ENCODE measurements at regions not wholly inside any gene's neighbourhood (a gene's known extent, or its start where the extent isn't known, plus 50 kb on each side); places are given as distances from the start of the nearest gene placed in this dataset.

- no peak overlapping the region for H3K4me3 Mint-ChIP-seq
- peaks cover 4 to 7% of the 10 kb centered on the region in 2 donors for H3K36me3 Mint-ChIP-seq
- ATAC-seq (ENCODE audit: low read depth in 2 of 2): no peak
- peaks cover 0 to 8% (median 5%) of the 10 kb centered on the region in 7 donors for H3K9me3 Mint-ChIP-seq
- no peaks in the 10 kb centered on the region for H3K27me3 Mint-ChIP-seq
- H3K27ac Mint-ChIP-seq: peak overlapping the region in 1 of 6 donors; percentile 23
- H3K4me1 Mint-ChIP-seq: peaks cover 7 to 11% (median 10%) of the 10 kb centered on the region in 3 donors
- no peak for DNase-seq
Measured at GRCh38 chr3:187831125-187832051, 86.1 kb upstream of the BCL6 start.

GRCh38 chr3:187832202-187832601 is 86.9 kb upstream of the BCL6 start:
- ATAC-seq (ENCODE audit: low read depth in 2 of 2) (no peak), DNase-seq (no peak)

GRCh38 chr3:187833375-187833774 is 88.1 kb upstream of the BCL6 start:
- no peak overlapping the region for H3K27ac Mint-ChIP-seq
- DNase-seq (no peak), ATAC-seq (ENCODE audit: low read depth in 2 of 2) (no peak)
- peak overlapping the region in 1 of 8 donors; percentile 43 for H3K4me3 Mint-ChIP-seq
- H3K9me3 Mint-ChIP-seq: peaks cover 0 to 8% (median 5%) of the 10 kb centered on the region in 7 donors
- H3K27me3 Mint-ChIP-seq: no peaks in the 10 kb centered on the region
- H3K36me3 Mint-ChIP-seq: peaks cover 0 to 7% of the 10 kb centered on the region in 2 donors
- H3K4me1 Mint-ChIP-seq: peaks cover 7 to 9% (median 8%) of the 10 kb centered on the region in 3 donors

More at GRCh38 chr3:187832202-187832601, 86.9 kb upstream of the BCL6 start:
- Mint-ChIP-seq H3K4me1 (peaks cover 7 to 11% (median 10%) of the 10 kb centered on the region in 3 donors), H3K9me3 (peaks cover 0 to 8% (median 5%) of the 10 kb centered on the region in 7 donors), H3K27ac (no peak overlapping the region), H3K27me3 (no peaks in the 10 kb centered on the region), H3K4me3 (no peak overlapping the region), H3K36me3 (peaks cover 0 to 7% of the 10 kb centered on the region in 2 donors)

GRCh38 chr3:187833799-187834578 is 88.7 kb upstream of the BCL6 start:
- no peak for DNase-seq
- Mint-ChIP-seq H3K36me3 (peaks cover 0 to 7% of the 10 kb centered on the region in 2 donors), H3K27ac (no peak overlapping the region), H3K4me1 (peaks cover 2 to 3% (median 3%) of the 10 kb centered on the region in 3 donors), H3K9me3 (peaks cover 0 to 8% (median 5%) of the 10 kb centered on the region in 7 donors), H3K4me3 (peak overlapping the region in 1 of 8 donors; percentile 43), H3K27me3 (no peaks in the 10 kb centered on the region)
- ATAC-seq (ENCODE audit: low read depth in 2 of 2): no peak

GRCh38 chr3:187836823-187837770 is 91.8 kb upstream of the BCL6 start:
- no peak for ATAC-seq (ENCODE audit: low read depth in 2 of 2)
- Mint-ChIP-seq H3K4me1 (no peaks in the 10 kb centered on the region), H3K27ac (no peak overlapping the region), H3K9me3 (peaks cover 0 to 8% (median 5%) of the 10 kb centered on the region in 7 donors), H3K4me3 (no peak overlapping the region), H3K36me3 (peaks cover 0 to 7% of the 10 kb centered on the region in 2 donors), H3K27me3 (no peaks in the 10 kb centered on the region)
- no peak for DNase-seq

- Mint-ChIP-seq H3K27me3 (no peaks in the 10 kb centered on the region), H3K9me3 (peaks cover 0 to 8% (median 5%) of the 10 kb centered on the region in 7 donors), H3K27ac (no peak overlapping the region), H3K4me3 (no peak overlapping the region), H3K4me1 (no peaks in the 10 kb centered on the region), H3K36me3 (peaks cover 0 to 7% of the 10 kb centered on the region in 2 donors)
- DNase-seq (no peak), ATAC-seq (ENCODE audit: low read depth in 2 of 2) (no peak)
Measured at GRCh38 chr3:187838016-187838540, 92.8 kb upstream of the BCL6 start.

GRCh38 chr3:187839422-187839821 is 94.2 kb upstream of the BCL6 start:
- H3K4me3 Mint-ChIP-seq: no peak overlapping the region
- ATAC-seq (ENCODE audit: low read depth in 2 of 2) (no peak), DNase-seq (no peak)
- no peaks in the 10 kb centered on the region for H3K4me1 Mint-ChIP-seq
- peaks cover 0 to 7% of the 10 kb centered on the region in 2 donors for H3K36me3 Mint-ChIP-seq
- H3K9me3 Mint-ChIP-seq: peaks cover 0 to 7% (median 5%) of the 10 kb centered on the region in 7 donors
- H3K27me3 Mint-ChIP-seq: no peaks in the 10 kb centered on the region
- H3K27ac Mint-ChIP-seq: no peak overlapping the region

GRCh38 chr3:187840856-187841255 is 95.6 kb upstream of the BCL6 start:
- Mint-ChIP-seq H3K4me1 (no peaks in the 10 kb centered on the region), H3K27ac (peak overlapping the region in 1 of 6 donors; percentile 32), H3K4me3 (no peak overlapping the region), H3K36me3 (no peaks in the 10 kb centered on the region), H3K27me3 (no peaks in the 10 kb centered on the region), H3K9me3 (no peaks in the 10 kb centered on the region)
- ATAC-seq (ENCODE audit: low read depth in 2 of 2): no peak
- DNase-seq: no peak

GRCh38 chr3:187841560-187841959 is 96.3 kb upstream of the BCL6 start:
- no peaks in the 10 kb centered on the region for H3K9me3 Mint-ChIP-seq
- ATAC-seq (ENCODE audit: low read depth in 2 of 2) (no peak), DNase-seq (no peak)

GRCh38 chr3:187843654-187844053 is 98.4 kb upstream of the BCL6 start:
- ATAC-seq (ENCODE audit: low read depth in 2 of 2) (no peak), DNase-seq (no peak)
- Mint-ChIP-seq H3K36me3 (no peaks in the 10 kb centered on the region), H3K4me3 (no peak overlapping the region), H3K4me1 (no peaks in the 10 kb centered on the region), H3K27ac (no peak overlapping the region), H3K27me3 (no peaks in the 10 kb centered on the region), H3K9me3 (no peaks in the 10 kb centered on the region)

More at GRCh38 chr3:187841560-187841959, 96.3 kb upstream of the BCL6 start:
- Mint-ChIP-seq H3K36me3 (no peaks in the 10 kb centered on the region), H3K4me1 (no peaks in the 10 kb centered on the region), H3K27me3 (no peaks in the 10 kb centered on the region), H3K4me3 (no peak overlapping the region), H3K27ac (no peak overlapping the region)

GRCh38 chr3:187844708-187845107 is 99.4 kb upstream of the BCL6 start:
- Mint-ChIP-seq H3K4me3 (no peak overlapping the region), H3K27ac (no peak overlapping the region), H3K4me1 (no peaks in the 10 kb centered on the region), H3K36me3 (no peaks in the 10 kb centered on the region), H3K9me3 (no peaks in the 10 kb centered on the region), H3K27me3 (peaks cover 0 to 4% (median 0%) of the 10 kb centered on the region in 3 donors)
- ATAC-seq (ENCODE audit: low read depth in 2 of 2): no peak
- no peak for DNase-seq

- no peak overlapping the region for H3K4me3 Mint-ChIP-seq
- H3K27ac Mint-ChIP-seq: peak overlapping the region in 2 of 6 donors; percentile 32
- DNase-seq (no peak), ATAC-seq (ENCODE audit: low read depth in 2 of 2) (no peak)
- H3K4me1 Mint-ChIP-seq: no peaks in the 10 kb centered on the region
- peaks cover 0 to 8% (median 0%) of the 10 kb centered on the region in 3 donors for H3K27me3 Mint-ChIP-seq
- peaks cover 0 to under 1% (median 0%) of the 10 kb centered on the region in 7 donors for H3K9me3 Mint-ChIP-seq
- no peaks in the 10 kb centered on the region for H3K36me3 Mint-ChIP-seq
Measured at GRCh38 chr3:187845826-187846225, 100.6 kb upstream of the BCL6 start.
